Activated naive CD4-positive, alpha-beta T cell treated with anti-CD3 and anti-CD28 coated beads for 36 hours (primary cell): ENCODE measurements at regions not wholly inside any gene's neighbourhood (a gene's known extent, or its start where the extent isn't known, plus 50 kb on each side); places are given as distances from the start of the nearest gene placed in this dataset.
"Not testable (repeated sequence)": the region's sequence is repeated elsewhere in the genome, so short reads cannot be mapped to it uniquely, and the experiment has no call there.

Source experiments
- CTCF ChIA-PET: fragments of 350-600 bp; sonication (Branson Sonifier 250); formaldehyde crosslinking; loops from one replicate; lab custom pipeline; 2021; ENCODE audit warnings: antibody characterized with exemption; lab: Charles Lee
- DNase-seq: peaks from one replicate; pipeline ENCODE4 v3.0.0-alpha.2; 2020
- H3K27ac Mint-ChIP-seq: one replicate; pipeline ENCODE4 v1.8.0; 2021; ENCODE audit warnings: mild to moderate bottlenecking, mixed read lengths
- H3K27me3 Mint-ChIP-seq: one replicate; pipeline ENCODE4 v1.8.0; 2021; ENCODE audit warnings: low read depth, mixed read lengths
- H3K36me3 Mint-ChIP-seq: one replicate; pipeline ENCODE4 v1.8.0; 2021; ENCODE audit warnings: low read depth, mixed read lengths
- H3K4me1 Mint-ChIP-seq: one replicate; pipeline ENCODE4 v1.8.0; 2021; ENCODE audit warnings: low read depth, mixed read lengths
- H3K4me3 Mint-ChIP-seq: one replicate; pipeline ENCODE4 v1.8.0; 2021; ENCODE audit warnings: mild to moderate bottlenecking, moderate library complexity, mixed read lengths
- H3K9me3 Mint-ChIP-seq: one replicate; pipeline ENCODE4 v1.8.0; 2021; ENCODE audit warnings: mixed read lengths
- intact Hi-C: fragments of 100-400 bp; cut with micrococcal nuclease; formaldehyde crosslinking; loops from one replicate; pipeline ENCODE4 v1.15.1; 2023

- H3K27me3 Mint-ChIP-seq, H3K36me3 Mint-ChIP-seq, H3K4me3 Mint-ChIP-seq, H3K27ac Mint-ChIP-seq, intact Hi-C loops, DNase-seq, H3K9me3 Mint-ChIP-seq, H3K4me1 Mint-ChIP-seq: not testable (repeated sequence)
- CTCF ChIA-PET = interaction anchor here (1.1 to 1.4 kb wide), 2 partner anchors 155 to 181 kb away, joined by 3 read pairs; no protein-coding TSS in a partner anchor
These were observed 132.4 kb upstream of the KIF5B start for GRCh38 chr10:32188601-32189000.

DNA sequence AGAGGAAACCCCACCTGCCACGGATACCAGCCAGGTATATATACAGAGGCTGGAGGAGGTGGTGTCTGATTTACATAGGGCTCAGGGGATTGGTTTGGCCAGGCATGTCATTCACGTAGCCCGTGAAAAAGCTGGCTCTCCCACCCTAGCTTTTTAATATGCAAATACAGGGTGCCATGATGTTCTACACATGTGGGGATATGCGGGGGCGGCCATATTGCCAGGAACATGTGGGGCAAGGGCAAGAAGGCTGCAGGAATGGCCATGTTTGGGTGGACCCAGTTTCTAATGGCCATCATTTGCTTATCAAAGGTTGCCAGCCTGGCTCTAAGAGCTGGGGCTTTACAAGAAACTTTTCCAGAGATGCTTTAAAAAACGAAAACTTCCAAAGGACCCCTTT, 131.5 kb upstream of the KIF5B start:
- H3K9me3 Mint-ChIP-seq = no peaks in the 10 kb centered on the region
- intact Hi-C loops = no loop called here
- no peak overlapping the region for H3K4me3 Mint-ChIP-seq
- peaks cover 2% of the 10 kb centered on the region for H3K4me1 Mint-ChIP-seq
- CTCF ChIA-PET = interaction anchor here (0.8 to 2.0 kb wide), 3 partner anchors 37 to 182 kb away, joined by 3 to 6 read pairs (median 3); no protein-coding TSS in a partner anchor
- H3K27me3 Mint-ChIP-seq = no peaks in the 10 kb centered on the region
- H3K27ac Mint-ChIP-seq = no peak overlapping the region
- no peaks in the 10 kb centered on the region for H3K36me3 Mint-ChIP-seq
- DNase-seq = no peak

DNA sequence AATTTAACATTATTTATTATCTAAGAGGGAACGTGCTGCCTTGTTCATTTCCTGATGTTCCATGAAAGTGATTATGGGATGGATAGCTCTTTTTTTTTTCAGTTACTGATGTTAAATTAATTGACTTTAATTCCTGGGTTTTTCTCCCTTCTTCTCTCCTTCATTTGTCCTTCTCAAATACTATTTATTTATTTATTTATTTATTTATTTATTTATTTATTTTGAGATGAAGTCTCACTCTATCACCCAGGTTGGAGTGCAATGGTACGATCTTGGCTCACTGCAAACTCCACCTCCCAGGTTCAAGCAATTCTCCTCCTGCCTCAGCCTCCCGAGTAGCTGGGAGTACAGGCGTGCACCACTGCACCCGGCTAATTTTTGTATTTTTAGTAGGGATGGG, 127.4 kb upstream of the KIF5B start:
- H3K9me3 Mint-ChIP-seq, H3K4me1 Mint-ChIP-seq, intact Hi-C loops, CTCF ChIA-PET, H3K4me3 Mint-ChIP-seq, H3K27ac Mint-ChIP-seq, H3K36me3 Mint-ChIP-seq, DNase-seq, H3K27me3 Mint-ChIP-seq: not testable (repeated sequence)

- intact Hi-C loops = no loop called here
- no peaks in the 10 kb centered on the region for H3K4me1 Mint-ChIP-seq
- no peak overlapping the region for H3K27ac Mint-ChIP-seq
- H3K36me3 Mint-ChIP-seq = no peaks in the 10 kb centered on the region
- CTCF ChIA-PET = no interaction called here
- no peaks in the 10 kb centered on the region for H3K9me3 Mint-ChIP-seq
- H3K4me3 Mint-ChIP-seq = no peak overlapping the region
- DNase-seq = no peak
- H3K27me3 Mint-ChIP-seq = no peaks in the 10 kb centered on the region
These were observed 126.3 kb upstream of the KIF5B start for GRCh38 chr10:32182476-32182875.

DNA sequence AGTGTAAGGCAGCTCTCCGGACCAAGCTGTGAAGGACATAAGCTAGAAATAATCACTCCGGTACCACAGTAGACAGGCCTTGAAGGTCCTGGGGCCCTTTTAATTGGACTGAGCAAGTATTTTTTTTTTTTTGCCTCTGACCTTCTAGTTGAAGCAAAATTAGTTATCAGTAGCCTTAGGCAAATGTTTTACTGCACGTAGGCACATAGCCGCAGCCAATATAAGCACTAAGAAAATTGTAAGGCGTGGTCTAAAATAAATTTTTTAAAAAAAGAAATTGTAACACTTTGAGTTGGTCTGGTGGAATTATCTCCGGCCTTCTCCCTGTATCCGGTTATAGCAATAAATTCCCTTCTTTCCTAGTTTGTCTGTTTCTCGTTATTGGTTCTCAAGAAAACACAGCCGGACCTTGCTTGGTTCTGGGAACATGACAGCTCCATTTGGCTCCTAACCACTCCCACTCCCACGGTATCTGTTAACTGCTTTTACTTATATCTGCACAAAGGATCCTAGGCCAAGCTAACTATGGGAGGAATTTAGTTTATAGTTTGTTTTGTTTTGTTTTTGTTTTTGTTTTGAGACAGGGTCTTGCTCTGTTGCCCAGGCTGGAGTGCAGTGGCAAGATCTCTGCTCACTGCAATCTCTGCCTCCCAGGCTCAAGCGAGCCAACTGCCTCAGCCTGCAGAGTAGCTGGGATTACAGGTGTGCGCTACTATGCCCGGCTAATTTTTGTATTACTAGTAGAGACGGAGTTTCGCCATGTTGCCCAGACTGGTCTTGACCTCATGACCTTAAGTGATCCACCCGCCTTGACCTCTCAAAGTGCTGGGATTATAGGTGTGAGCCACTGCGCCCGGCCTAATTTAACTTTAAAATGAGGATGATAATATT, 124.4 kb upstream of the KIF5B start:
- Mint-ChIP-seq H3K9me3 (no peaks in the 10 kb centered on the region), H3K4me1 (no peaks in the 10 kb centered on the region), H3K4me3 (no peak overlapping the region), H3K36me3 (no peaks in the 10 kb centered on the region), H3K27me3 (no peaks in the 10 kb centered on the region), H3K27ac (no peak overlapping the region)
- CTCF ChIA-PET = interaction anchor here (0.6 to 1.2 kb wide), 2 partner anchors 10 to 174 kb away, joined by 4 to 5 read pairs; no protein-coding TSS in a partner anchor
- intact Hi-C loops = no loop called here
- no peak for DNase-seq

- no peaks in the 10 kb centered on the region for H3K36me3 Mint-ChIP-seq
- no peaks in the 10 kb centered on the region for H3K4me1 Mint-ChIP-seq
- intact Hi-C loops = no loop called here
- CTCF ChIA-PET = interaction anchor here (0.5 to 1.2 kb wide), 2 partner anchors 11 to 60 kb away, joined by 3 to 5 read pairs; no protein-coding TSS in a partner anchor
- H3K9me3 Mint-ChIP-seq = no peaks in the 10 kb centered on the region
- no peak overlapping the region for H3K4me3 Mint-ChIP-seq
- DNase-seq = no peak
- no peaks in the 10 kb centered on the region for H3K27me3 Mint-ChIP-seq
- no peak overlapping the region for H3K27ac Mint-ChIP-seq
These were observed 123.6 kb upstream of the KIF5B start for GRCh38 chr10:32179836-32180235.

- CTCF ChIA-PET = not testable (repeated sequence)
These were observed 121.4 kb upstream of the KIF5B start for GRCh38 chr10:32177594-32177993.

DNA sequence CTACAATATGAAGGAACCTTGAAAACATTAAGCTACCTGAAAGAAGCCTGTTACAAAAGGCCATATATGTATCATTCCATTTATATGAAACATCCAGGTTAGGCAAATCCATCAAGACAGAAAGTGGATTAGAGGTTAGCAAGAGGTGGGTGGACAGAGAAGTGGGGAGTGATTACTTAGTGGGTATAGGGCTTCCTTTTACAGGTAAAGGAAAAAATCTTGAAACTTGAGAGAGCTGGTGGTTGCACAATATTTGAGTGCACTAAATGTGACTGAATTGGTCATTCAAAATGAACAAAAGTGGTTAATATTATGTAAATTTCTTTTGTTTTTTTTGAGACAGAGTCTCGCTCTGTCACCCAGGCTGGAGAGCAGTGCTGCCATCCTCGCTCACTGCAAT, 119.4 kb upstream of the KIF5B start:
- CTCF ChIA-PET = no interaction called here
- Mint-ChIP-seq H3K27me3 (no peaks in the 10 kb centered on the region), H3K4me3 (no peak overlapping the region), H3K9me3 (no peaks in the 10 kb centered on the region), H3K27ac (no peak overlapping the region), H3K36me3 (no peaks in the 10 kb centered on the region), H3K4me1 (no peaks in the 10 kb centered on the region)
- no peak for DNase-seq
- intact Hi-C loops = no loop called here

More at GRCh38 chr10:32177594-32177993, 121.4 kb upstream of the KIF5B start:
- H3K4me1 Mint-ChIP-seq, H3K27ac Mint-ChIP-seq, H3K36me3 Mint-ChIP-seq, intact Hi-C loops, H3K9me3 Mint-ChIP-seq, H3K4me3 Mint-ChIP-seq, H3K27me3 Mint-ChIP-seq, DNase-seq: not testable (repeated sequence)

DNA sequence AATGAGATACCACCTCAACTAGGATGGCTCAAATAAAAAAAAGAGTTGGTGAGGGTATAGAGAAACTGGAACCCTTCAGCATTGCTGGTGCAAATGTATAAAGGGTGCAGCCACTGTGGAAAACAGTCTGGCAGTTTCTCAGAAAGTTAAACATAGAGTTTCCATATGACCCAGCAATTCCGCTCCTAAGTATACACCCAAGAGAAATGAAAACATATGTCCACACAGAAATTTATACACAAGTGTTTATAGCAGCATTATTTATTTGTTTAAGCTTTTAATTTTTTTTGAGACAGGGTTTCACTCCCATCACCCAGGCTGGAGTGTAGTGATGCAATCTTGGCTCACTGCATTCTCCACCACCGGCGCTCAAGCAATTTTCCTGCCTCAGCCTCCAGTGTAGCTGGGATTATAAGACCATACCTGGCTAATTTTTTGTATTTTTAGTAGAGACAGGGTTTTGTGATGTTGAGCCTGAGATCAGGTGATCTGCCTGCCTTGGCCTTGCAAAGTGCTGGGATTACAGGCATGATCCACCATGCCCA, 118.2 kb upstream of the KIF5B start:
- Mint-ChIP-seq H3K27ac (no peak overlapping the region), H3K27me3 (no peaks in the 10 kb centered on the region), H3K4me3 (no peak overlapping the region), H3K36me3 (no peaks in the 10 kb centered on the region), H3K9me3 (no peaks in the 10 kb centered on the region), H3K4me1 (no peaks in the 10 kb centered on the region)
- CTCF ChIA-PET = no interaction called here
- no peak for DNase-seq
- intact Hi-C loops = no loop called here

GRCh38 chr10:32171204-32171603, 115.0 kb upstream of the KIF5B start:
- CTCF ChIA-PET = interaction anchor here (0.6 to 0.7 kb wide), 2 partner anchors 20 kb away, joined by 3 to 4 read pairs; no protein-coding TSS in a partner anchor
- H3K36me3 Mint-ChIP-seq = no peaks in the 10 kb centered on the region
- no peak for DNase-seq
- H3K9me3 Mint-ChIP-seq = no peaks in the 10 kb centered on the region
- H3K27me3 Mint-ChIP-seq = no peaks in the 10 kb centered on the region
- H3K27ac Mint-ChIP-seq = no peak overlapping the region
- no peaks in the 10 kb centered on the region for H3K4me1 Mint-ChIP-seq
- H3K4me3 Mint-ChIP-seq = no peak overlapping the region
- intact Hi-C loops = no loop called here

- no peak overlapping the region for H3K27ac Mint-ChIP-seq
- intact Hi-C loops = no loop called here
- H3K4me1 Mint-ChIP-seq = no peaks in the 10 kb centered on the region
- no peak for DNase-seq
- no peaks in the 10 kb centered on the region for H3K9me3 Mint-ChIP-seq
- no peaks in the 10 kb centered on the region for H3K27me3 Mint-ChIP-seq
- H3K36me3 Mint-ChIP-seq = no peaks in the 10 kb centered on the region
- CTCF ChIA-PET = no interaction called here
- no peak overlapping the region for H3K4me3 Mint-ChIP-seq
These were observed 113.3 kb upstream of the KIF5B start for GRCh38 chr10:32169556-32169955.

DNA sequence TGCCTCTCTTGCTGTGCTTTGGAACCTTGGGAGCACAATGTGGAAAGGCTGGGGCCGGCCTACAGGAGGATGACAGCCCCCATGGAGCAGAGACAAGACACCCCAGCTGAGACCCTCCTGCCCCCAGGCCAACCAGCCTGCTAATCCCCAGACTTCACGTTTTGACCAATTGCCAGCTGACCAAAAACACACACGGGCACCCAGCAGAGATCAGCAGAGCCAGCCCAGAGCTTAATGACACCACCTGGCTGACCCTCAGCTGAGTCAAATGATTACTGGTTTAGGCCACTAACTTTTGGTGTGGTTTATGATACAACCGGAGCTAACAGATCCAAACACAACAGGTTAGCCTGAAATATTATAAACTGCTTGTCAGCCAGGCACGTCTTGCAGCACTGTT, 111.2 kb upstream of the KIF5B start:
- no peak for DNase-seq
- H3K9me3 Mint-ChIP-seq = no peaks in the 10 kb centered on the region
- CTCF ChIA-PET = no interaction called here
- H3K27ac Mint-ChIP-seq = no peak overlapping the region
- no peak overlapping the region for H3K4me3 Mint-ChIP-seq
- H3K36me3 Mint-ChIP-seq = no peaks in the 10 kb centered on the region
- no peaks in the 10 kb centered on the region for H3K4me1 Mint-ChIP-seq
- intact Hi-C loops = no loop called here
- no peaks in the 10 kb centered on the region for H3K27me3 Mint-ChIP-seq

DNA sequence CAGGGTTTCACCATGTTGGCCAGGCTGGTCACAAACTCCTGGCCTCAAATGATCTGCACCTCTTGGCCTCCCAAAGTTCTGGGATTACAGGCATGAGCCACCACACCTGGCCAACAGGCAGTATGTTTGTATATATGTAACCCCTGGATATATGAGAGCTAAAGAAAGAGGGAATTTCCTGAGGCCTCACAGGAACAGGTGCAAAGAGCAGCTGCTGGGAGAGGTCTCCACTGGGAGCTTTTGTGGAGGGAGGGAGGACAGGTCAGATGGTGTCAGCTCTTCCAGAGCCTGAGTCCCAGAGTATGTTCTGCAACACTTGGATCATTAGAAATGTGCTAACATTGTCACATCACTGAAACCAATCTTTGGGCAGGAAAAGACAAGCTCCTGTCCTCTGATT, 110.1 kb upstream of the KIF5B start:
- Mint-ChIP-seq H3K27ac (no peak overlapping the region), H3K9me3 (no peaks in the 10 kb centered on the region), H3K4me3 (no peak overlapping the region), H3K4me1 (no peaks in the 10 kb centered on the region), H3K36me3 (no peaks in the 10 kb centered on the region), H3K27me3 (no peaks in the 10 kb centered on the region)
- no peak for DNase-seq
- intact Hi-C loops = no loop called here
- CTCF ChIA-PET = no interaction called here
